GM19463 (cell line): ENCODE measurements at regions not wholly inside any gene's neighbourhood (a gene's known extent, or its start where the extent isn't known, plus 50 kb on each side); places are given as distances from the start of the nearest gene placed in this dataset.
"Not testable (repeated sequence)": the region's sequence is repeated elsewhere in the genome, so short reads cannot be mapped to it uniquely, and the experiment has no call there.

Experiments used
- ATAC-seq: cut with Tn5 transposase; IDR thresholded peaks from one replicate; pipeline ENCODE4 v1.9.1; 2021; ENCODE audit warnings: mild to moderate bottlenecking, moderate library complexity; ENCODE audit not compliant: unreplicated experiment

DNA sequence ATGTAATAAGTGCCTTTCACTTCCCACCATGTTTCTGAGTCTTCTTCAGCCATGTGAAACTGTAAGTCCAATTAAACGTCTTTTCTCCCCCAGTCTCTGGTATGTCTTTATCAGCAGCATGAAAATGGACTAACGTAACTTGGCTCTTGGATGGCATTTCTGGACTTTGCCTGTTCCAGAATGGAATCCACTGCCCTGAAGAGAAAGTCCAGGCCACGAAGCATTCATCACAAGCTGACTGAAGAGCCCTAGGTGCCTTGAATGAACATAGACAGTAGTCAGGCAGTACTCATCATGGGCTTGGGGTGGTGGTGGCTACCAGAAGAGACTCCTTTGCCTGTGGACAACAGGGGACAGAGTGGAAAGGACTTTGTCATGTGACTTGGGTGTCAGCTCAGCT lies 1505.0 kb downstream of the SI start:
- no peak for ATAC-seq

DNA sequence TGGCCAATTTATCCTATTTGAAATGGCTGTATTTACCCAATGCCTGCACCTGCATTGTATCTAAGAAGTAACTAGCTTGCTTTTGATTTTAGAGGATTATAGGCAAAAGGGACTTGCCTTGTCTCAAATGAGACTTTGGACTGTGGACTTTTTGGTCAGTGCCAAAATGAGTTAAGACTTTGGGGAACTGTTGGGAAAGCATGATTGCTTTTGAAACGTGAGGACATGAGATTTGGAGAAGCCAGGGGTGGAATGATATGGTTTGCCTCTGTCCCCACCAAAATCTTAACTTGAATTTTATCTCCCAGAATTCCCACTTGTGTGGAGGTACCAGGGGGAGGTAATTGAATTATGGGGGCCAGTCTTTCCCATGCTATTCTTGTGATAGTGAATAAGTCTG lies 1505.4 kb downstream of the SI start:
- ATAC-seq = no peak

DNA sequence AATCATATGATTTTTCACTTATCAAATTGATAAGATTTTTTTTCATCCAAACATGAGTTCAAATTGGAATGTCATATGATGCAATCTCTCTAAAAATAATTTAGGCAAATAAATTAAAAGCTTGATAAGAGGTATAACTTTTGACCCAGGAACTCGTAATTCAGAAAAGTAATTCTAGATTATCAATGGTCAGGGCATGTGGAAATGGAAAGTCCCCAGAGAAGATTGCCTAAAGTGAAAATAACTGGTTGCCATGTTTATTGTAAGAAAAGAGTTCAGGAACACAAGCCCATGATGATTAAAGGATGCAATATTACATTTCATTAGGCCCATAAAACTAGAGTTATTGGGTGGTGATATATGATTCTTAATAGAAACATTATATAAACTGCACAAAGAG lies 1514.8 kb downstream of the SI start:
- no peak for ATAC-seq

DNA sequence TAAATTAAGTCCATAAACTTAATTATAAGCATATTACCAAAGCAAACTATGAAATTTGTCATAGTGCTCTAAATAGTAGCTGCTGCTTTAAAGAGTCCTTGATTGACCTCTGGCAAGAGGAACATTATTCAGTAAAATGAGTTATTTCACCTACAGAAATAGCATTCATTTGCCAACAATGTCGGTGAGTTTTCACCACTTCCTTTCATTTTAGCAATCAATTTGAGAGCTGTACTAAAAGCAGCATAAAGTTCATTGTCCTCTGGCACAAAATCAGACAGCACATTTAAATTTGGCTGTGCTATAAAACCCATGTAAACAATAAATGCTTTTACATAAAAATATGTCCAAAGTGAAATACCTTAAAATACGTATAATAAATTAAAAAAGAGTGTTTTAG lies 1515.7 kb downstream of the SI start:
- no peak for ATAC-seq

DNA sequence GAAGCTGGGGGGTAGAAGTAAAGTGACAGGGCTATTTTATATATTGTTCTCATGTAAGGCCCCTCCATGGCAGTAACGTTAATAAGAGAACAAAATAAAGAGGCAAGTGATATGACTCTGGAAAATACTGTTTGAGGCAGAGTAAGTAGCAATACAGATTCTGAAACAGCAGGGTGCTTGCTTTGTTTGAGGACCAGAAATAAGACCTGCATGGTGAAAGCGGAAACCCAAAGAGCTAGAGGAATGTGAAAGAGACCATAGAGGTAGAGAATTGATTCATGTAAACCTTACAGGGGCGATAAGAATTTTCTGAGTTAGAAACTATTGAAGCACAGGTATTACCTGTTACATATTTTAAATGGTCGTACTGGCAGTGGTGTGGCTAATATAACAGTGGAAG lies 1517.1 kb downstream of the SI start:
- ATAC-seq = no peak

DNA sequence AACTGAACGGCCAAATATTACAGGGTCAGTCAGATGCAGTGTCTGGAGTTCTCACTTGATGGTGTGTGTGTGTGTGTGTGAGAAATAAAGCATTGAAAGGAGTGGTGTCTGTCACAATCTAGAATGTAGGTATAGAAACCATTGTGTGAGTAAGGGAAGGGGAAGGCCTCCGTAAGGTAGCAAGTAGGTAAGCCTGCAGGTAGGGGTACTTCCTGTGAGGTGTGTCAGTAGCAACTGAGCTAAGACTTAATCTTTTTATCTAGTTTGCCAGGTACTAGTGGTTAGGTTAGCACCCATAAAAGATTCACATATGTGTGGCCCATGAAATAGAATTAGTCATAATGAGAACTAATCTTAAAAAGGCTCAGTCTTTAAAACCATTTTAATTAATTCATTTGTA lies 1517.8 kb downstream of the SI start:
- no peak for ATAC-seq

DNA sequence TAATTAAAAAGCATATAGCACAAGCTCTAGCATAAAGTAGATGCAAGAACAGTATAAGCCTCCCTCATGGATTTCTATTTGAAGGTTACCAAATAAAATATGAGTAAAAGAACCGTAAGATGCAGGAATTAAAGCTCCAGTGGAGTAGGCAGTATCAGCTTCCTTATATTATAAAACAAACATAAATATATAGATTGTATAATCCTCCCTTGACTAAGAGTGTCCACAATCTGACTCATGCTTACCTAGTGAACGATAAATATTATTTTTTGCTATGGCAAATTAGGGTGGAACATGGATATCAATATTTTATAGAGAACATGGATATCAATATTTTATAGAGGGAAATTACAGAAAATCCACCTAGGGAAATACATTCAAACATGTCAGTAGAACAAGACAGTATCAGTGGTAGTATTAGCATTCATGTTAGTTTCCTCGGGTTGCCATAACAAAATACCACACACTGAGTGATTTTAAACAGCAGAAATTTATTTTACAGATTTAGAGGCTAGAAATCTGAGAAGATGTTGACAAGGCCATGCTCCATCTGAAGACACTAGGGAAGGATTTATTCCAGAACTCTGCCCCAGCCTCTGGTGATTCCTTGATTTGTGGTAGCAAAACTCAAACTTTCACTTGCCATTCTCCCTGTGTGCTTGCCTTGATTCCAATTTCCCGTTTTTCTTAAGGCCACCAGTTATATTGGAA lies 1521.3 kb downstream of the SI start:
- ATAC-seq = no peak

DNA sequence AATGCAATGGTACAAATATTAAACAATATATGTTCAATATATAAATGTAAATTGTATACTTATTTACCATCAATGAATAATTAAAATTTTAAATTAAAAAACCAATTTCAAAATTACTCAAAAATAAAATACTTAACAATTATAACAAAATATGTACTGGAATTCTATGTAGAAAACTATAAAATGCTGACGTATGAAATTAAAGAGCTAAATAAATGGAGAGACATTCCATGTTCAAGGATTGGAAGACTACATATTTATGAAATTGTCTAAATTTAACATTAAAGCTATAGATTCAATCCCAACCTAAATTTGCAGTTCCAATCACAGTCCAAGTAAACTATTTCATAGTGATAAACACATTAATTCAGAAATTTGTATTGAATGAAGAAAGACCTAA lies 1522.4 kb downstream of the SI start:
- ATAC-seq = no peak

DNA sequence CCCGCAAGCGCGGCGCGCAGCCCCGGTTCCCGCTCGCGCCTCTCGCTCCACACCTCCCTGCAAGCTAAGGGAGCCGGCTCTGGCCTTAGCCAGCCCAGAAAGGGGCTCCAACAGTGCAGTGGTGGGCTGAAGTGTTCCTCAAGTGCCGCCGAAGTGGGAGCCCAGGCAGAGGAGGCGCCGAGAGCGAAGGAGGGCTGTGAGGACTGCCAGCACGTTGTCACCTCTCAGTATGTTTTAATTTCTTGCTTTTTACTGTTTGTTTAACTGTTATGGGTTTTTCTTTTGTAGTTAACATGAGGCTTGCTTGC lies 1525.7 kb downstream of the SI start:
- ATAC-seq = no peak

DNA sequence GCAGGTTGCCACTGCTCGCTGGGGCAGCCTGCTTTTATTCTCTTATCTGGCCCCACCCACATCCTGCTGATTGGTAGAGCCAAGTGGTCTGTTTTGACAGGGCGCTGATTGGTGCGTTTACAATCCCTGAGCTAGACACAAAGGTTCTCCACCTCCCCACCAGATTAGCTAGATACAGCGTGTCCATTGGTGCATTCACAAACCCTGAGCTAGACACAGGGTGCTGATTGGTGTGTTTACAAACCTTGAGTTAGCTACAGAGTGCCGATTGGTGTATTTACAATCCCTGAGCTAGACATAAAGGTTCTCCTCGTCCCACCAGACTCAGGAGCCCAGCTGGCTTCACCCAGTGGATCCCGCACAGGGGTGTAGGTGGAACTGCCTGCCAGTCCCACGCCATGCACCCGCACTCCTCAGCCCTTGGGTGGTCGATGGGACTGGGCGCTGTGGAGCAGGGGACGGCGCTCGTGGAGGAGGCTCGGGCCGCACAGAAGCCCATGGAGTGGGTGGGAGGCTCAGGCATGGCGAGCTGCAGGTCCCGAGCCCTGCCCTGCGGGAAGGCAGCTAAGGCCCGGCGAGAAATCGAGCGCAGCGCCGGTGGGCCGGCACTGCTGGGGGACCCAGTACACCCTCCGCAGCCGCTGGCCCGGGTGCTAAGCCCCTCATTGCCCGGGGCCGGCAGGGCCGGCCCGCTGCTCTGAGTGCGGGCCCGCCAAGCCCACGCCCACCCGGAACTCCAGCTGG lies 1526.2 kb downstream of the SI start:
- not testable (repeated sequence) for ATAC-seq

DNA sequence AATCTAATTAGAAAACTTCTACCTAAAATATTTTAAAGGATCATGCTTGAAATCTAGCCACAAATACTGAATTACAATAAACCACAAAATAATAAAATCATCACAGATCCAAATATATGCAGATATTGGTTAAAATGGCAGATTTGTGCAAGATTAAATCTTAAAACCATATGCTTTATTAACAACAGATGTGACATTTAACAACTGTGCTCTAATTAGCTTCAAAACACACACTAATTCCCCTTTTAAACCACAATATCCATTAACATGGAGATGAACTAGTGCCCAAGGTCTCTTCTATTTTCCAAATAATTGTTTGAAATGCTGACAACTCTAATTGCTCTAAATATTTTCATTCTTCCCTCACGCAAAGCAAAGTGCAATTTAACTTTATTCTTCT lies 1530.3 kb downstream of the SI start:
- ATAC-seq = no peak

DNA sequence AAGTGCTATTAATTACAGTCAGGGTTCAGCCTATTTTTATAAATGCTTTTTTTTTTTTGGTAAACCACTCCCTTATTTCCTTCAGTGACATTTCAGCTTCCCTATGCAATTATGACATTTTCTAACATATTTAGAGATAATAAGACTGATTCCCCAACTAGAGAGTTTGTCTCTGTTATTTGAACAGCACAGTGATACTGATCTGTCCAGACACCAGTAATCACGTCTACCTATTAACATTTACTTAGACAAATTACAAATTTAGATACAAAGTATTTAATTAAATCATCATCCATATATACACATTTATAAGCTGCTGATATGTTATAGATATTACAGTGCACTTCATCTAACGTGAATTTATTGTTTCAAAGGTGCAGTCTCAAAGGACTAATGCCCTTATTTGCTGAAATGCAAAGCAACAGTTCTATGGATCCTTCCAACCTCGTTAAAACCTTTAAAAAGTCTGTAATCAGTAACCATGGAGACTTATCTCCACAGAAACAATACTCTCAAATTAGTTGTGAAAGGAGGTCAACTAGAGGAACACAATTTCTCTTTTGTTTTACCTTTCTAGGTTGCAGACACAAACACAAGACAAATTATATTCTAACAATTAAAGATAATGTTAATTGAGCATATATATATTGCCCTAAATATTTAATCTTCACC lies 1531.1 kb downstream of the SI start:
- ATAC-seq = no peak

DNA sequence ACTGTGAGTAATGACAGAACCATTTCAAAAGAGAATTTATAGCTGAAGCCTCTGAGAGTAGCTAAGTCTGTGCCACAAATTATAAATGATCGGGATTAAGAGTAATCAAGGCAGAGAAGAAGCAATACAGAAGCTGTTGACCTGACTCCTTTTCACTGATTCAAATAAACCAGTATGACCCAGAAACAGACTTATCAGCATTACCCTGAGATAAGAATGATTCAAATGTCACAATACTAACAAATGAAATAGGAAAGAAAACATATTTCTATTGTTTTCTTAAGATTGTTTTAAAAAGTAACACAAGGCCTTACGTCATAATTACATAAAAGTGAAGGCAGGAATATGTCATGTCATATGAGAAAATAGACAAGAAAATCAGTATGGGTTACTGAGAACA lies 1534.6 kb downstream of the SI start:
- ATAC-seq = no peak

DNA sequence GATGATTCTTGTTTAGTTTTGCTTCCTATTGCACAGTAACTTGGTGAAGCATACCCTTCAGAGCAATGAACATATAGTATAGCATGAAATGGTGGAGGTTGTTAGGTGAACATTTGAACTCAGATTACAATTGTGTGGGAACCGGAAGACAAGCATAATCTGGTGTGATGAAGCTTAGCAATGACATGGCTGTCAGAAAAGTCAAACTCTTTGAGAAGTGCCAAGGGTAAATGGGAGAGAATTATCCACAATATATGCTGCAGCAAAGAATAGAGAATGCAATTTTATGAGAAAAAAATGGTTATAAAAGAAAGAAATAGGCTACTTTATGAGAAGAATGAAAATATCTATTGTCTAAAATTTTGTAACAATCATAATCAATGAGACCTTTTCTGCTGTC lies 1536.7 kb downstream of the SI start:
- ATAC-seq = no peak

DNA sequence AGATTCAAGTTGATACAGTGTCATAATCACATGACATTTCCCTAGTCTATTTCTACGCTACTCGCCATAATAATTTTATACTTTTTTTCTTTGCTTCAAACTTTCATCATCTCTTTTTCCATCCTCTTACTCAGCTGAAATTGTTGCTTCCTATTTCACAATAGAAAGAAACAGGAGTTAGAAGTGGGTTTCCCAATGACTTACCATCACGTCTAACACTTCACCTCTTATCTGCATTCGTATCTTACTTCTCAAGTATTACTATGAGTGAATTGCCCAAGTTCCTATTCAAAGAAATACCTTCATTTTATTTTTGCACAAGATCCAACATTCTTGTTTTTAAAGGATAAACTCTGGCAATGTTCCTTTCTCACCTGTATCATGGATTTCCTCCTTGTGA lies 1539.9 kb downstream of the SI start:
- no peak for ATAC-seq

DNA sequence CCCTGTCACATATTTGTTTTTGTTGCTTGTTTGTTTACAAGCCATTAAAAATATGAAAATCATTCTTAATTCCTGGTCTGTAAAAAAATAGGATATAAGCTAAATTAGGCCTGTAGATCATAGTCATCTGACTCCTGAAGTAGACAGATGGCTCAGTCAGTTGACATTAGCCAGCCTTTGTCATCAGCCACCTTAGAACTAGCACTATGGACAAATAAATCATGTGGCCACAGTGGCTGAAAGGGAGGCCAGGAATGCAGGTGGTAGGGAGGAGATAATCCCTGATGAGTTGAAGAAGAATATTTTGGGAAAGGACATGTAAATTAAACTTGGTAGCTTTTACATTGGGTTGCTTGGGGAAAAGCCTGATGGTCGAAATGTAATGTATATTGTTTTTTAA lies 1544.9 kb downstream of the SI start:
- no peak for ATAC-seq

DNA sequence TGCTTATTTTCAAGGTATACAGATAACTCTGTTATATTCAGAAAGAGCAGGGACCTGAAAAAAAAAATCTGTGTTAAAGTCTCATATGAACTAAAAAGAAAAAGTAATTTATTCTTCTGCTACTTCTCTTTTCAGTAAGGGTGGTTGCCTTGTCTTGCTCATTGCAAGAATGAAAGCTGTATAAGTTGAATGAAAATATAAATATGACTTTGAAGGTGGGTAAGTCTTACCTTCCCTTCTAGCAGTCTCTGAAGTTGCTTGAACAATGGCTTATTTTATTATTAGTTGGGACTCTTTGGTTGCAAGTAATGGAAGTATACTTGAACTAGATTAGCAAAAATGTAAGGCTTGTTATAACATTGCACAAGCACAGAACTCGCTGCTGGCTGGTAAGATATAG lies 1554.9 kb downstream of the SI start:
- no peak for ATAC-seq

DNA sequence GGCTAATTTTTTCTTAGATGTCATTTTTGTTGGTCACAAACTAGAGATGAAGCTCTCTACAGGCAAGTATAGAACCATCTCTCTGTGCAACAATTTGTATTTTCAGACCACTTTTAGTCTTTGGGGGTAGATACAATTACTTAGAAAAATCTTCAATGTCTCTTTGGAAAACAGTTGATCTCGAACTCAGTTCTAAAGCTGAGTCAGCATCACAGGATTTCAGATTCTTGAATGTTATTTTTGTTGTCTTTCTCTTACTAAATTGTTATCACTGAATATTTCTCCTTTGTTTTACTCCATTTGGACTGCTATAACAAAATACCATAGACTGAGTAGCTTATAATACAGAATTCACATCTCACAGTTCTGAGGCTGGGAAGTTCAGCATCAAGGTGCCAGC lies 1557.0 kb downstream of the SI start:
- ATAC-seq = no peak

DNA sequence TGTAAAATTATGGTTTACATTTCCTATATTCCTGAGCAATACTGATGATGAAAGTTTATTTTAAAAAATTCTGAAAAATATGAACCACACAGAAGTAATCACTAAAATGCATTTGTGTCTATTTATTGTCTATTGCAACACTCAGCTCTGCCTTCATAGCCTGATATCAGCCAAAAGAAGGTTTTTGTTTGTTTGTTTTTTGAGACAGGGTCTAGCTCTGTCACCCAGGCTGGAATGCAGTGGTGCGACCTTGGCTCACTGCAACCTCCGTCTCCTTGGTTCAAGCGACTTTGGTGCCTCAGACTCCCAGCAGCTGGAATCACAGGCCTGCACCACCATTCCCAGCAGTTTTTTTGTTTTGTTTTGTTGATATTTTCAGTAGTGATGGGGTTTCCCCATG lies 1560.2 kb downstream of the SI start:
- ATAC-seq = no peak

DNA sequence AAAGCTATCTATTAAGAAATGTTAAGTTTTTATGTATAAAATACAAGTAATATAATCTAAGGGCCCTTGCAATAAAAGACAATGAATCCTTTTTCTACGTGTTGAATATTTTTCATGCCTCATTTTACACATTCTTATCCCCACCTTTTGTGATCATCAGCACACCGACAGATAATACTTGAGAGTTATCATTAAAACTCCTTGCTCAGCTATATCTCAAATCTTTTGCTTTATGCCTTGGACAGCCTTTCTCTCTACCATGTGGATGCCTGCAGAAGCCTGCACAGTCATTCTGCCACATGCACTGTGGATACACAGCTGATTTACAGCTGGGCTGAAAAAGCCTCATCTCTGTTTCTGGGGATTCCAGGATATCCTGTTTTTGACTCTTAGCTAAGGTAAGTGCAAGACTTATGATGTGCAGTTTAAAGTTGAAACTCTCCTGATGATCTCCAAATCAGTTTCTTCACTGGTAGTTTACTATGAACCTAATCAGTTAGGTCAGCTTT lies 1565.1 kb downstream of the SI start:
- no peak for ATAC-seq

DNA sequence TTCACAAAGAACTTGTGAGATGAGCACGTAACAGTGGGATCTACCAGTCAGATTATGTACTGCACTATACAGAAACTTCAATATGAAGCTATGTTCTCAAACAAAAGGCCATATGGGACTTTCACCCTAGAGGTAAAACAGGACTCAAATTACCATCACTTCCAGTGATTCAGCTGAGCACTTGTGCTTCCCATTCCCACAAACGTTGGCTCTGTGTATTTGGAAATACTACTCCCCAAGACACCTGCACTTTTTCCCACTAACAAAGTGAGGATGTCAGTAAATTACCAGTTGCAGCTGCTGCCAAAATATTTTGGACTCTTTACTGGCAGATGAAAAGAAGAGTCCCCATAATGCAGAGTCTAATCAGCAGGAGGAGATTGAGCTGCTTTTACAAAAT lies 1570.1 kb downstream of the SI start:
- no peak for ATAC-seq

DNA sequence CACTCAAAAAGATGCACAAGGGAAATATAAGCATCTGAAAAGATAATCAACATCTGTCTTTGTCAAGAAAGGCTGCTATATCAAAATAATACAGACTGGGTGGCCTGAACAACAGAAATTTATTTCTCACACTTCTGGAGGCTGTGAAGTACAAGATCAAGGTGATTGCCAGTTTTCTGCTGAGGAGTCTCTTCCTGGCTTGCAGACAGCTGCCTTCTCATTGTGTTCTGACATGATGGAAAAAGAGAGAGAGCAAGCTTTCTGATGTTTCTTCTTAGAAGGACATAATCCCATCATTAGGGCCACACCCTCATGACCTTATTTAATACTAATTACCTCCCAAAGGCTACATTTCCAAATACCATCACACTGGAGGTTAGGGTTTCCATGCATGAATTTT lies 1573.3 kb downstream of the SI start:
- ATAC-seq = no peak
